MM.1S (cell line): ENCODE measurements at regions not wholly inside any gene's neighbourhood (a gene's known extent, or its start where the extent isn't known, plus 50 kb on each side); places are given as distances from the start of the nearest gene placed in this dataset.

Experiments used
- DNase-seq: peaks from one replicate; pipeline ENCODE4 v3.0.0-alpha.2; 2015
- H2AFZ ChIP-seq: fragments of 300-600 bp; sonication (generic); 2 replicates; pipeline ENCODE4 v1.6.0; 2016; ENCODE audit warnings: antibody characterized with exemption, low read length
- H3F3A ChIP-seq: fragments of 300-600 bp; sonication (generic); 2 replicates; pipeline ENCODE4 v1.6.1; 2016; ENCODE audit warnings: mild to moderate bottlenecking, antibody characterized with exemption, low read length, moderate library complexity, mixed read lengths; ENCODE audit not compliant: insufficient read depth
- H3K27ac ChIP-seq: fragments of 300-600 bp; sonication (generic); 2 replicates; pipeline ENCODE4 v1.5.1; 2016; ENCODE audit warnings: mild to moderate bottlenecking, low read length
- H3K27me3 ChIP-seq: fragments of 300-600 bp; sonication (generic); replicated peaks from 2 replicates; pipeline ENCODE4 v1.6.0; 2016; ENCODE audit warnings: low read length; ENCODE audit not compliant: insufficient read depth
- H3K36me3 ChIP-seq: fragments of 300-600 bp; sonication (generic); replicated peaks from 2 replicates; pipeline ENCODE4 v1.6.1; 2016; ENCODE audit warnings: mild to moderate bottlenecking, low read length, mixed read lengths; ENCODE audit not compliant: insufficient read depth
- H3K4me1 ChIP-seq: fragments of 300-600 bp; sonication (generic); 2 replicates; pipeline ENCODE4 v1.6.1; 2016; ENCODE audit warnings: low read length, mixed read lengths
- H3K4me2 ChIP-seq: fragments of 300-600 bp; sonication (generic); 2 replicates; pipeline ENCODE4 v1.6.0; 2016; ENCODE audit warnings: low read depth, low read length
- H3K4me3 ChIP-seq: fragments of 300-600 bp; sonication (generic); 2 replicates; pipeline ENCODE4 v1.5.1; 2016; ENCODE audit warnings: low read length, mixed read lengths
- H3K79me2 ChIP-seq: fragments of 300-600 bp; sonication (generic); 2 replicates; pipeline ENCODE4 v1.6.1; 2016; ENCODE audit warnings: mixed run types, low read length, mixed read lengths
- H3K9ac ChIP-seq: fragments of 300-600 bp; sonication (generic); 2 replicates; pipeline ENCODE4 v1.6.1; 2016; ENCODE audit warnings: low read length, mixed read lengths
- H3K9me2 ChIP-seq: fragments of 300-600 bp; sonication (generic); replicated peaks from 2 replicates; pipeline ENCODE4 v1.6.1; 2016; ENCODE audit warnings: mild to moderate bottlenecking, low read length, mixed read lengths; ENCODE audit not compliant: insufficient read depth
- H3K9me3 ChIP-seq: fragments of 300-600 bp; sonication (generic); replicated peaks from 2 replicates; pipeline ENCODE4 v1.6.1; 2016; ENCODE audit warnings: mild to moderate bottlenecking, low read length, mixed read lengths; ENCODE audit not compliant: insufficient read depth
- H4K20me1 ChIP-seq: fragments of 300-600 bp; sonication (generic); 2 replicates; pipeline ENCODE4 v1.6.1; 2016; ENCODE audit warnings: mild to moderate bottlenecking, low read length, moderate library complexity, mixed read lengths; ENCODE audit not compliant: insufficient read depth
- CTCF ChIP-seq: fragments of 300-600 bp; sonication (generic); IDR thresholded peaks from 2 replicates; pipeline ENCODE4 v1.5.1; 2016; ENCODE audit warnings: antibody characterized with exemption, low read length, mixed read lengths
- EZH2 ChIP-seq: fragments of 300-600 bp; sonication (generic); optimal IDR thresholded peaks from 2 replicates; pipeline ENCODE3; 2017; ENCODE audit warnings: low read depth, mild to moderate bottlenecking, antibody characterized with exemption, low read length, mixed read lengths
- EZH2phosphoT487 ChIP-seq: fragments of 300-600 bp; sonication (generic); IDR thresholded peaks from 2 replicates; pipeline ENCODE4 v1.6.1; 2018; ENCODE audit warnings: antibody characterized with exemption, low read length

- Histone ChIP-seq H3K4me2 (no peak overlapping the region), H3K9me2 (no peaks in the 10 kb centered on the region), H3K9me3 (no peaks in the 10 kb centered on the region), H2AFZ (no peak overlapping the region), H3K9ac (no peak overlapping the region), H4K20me1 (no peaks in the 10 kb centered on the region), H3K79me2 (no peaks in the 10 kb centered on the region), H3K4me3 (no peak overlapping the region), H3K27me3 (no peaks in the 10 kb centered on the region), H3K27ac (no peak overlapping the region), H3F3A (no peaks in the 10 kb centered on the region), H3K36me3 (no peaks in the 10 kb centered on the region), H3K4me1 (no peaks in the 10 kb centered on the region)
- TF ChIP-seq EZH2phosphoT487 = no peak
- TF ChIP-seq CTCF = no peak
- TF ChIP-seq EZH2 = no peak
- no peak for DNase-seq
Observed at GRCh38 chr2:118763797-118764196, 83.7 kb downstream of the EN1 start.

GRCh38 chr2:118762290-118762689 is 85.2 kb downstream of the EN1 start:
- no peaks in the 10 kb centered on the region for H3K4me1 ChIP-seq
- TF ChIP-seq CTCF = no peak
- TF ChIP-seq EZH2phosphoT487 = no peak
- TF ChIP-seq EZH2 = no peak
- no peak overlapping the region for H3K4me3 ChIP-seq
- DNase-seq = no peak
- H2AFZ ChIP-seq = no peak overlapping the region
- no peaks in the 10 kb centered on the region for H3K27me3 ChIP-seq
- H4K20me1 ChIP-seq = no peaks in the 10 kb centered on the region
- H3K36me3 ChIP-seq = no peaks in the 10 kb centered on the region
- no peak overlapping the region for H3K27ac ChIP-seq
- H3K9ac ChIP-seq = no peak overlapping the region
- H3K4me2 ChIP-seq = no peak overlapping the region
- H3K79me2 ChIP-seq = no peaks in the 10 kb centered on the region
- H3F3A ChIP-seq = no peaks in the 10 kb centered on the region
- no peaks in the 10 kb centered on the region for H3K9me2 ChIP-seq
- no peaks in the 10 kb centered on the region for H3K9me3 ChIP-seq

GRCh38 chr2:118761771-118762170 is 85.7 kb downstream of the EN1 start:
- H3K9me2 ChIP-seq = no peaks in the 10 kb centered on the region
- TF ChIP-seq EZH2phosphoT487 (no peak), EZH2 (no peak), CTCF (no peak)
- no peak for DNase-seq
- no peak overlapping the region for H3K27ac ChIP-seq
- no peaks in the 10 kb centered on the region for H3F3A ChIP-seq
- H3K27me3 ChIP-seq = no peaks in the 10 kb centered on the region
- H2AFZ ChIP-seq = no peak overlapping the region
- no peak overlapping the region for H3K4me3 ChIP-seq
- no peaks in the 10 kb centered on the region for H3K4me1 ChIP-seq
- H3K9ac ChIP-seq = no peak overlapping the region
- H3K9me3 ChIP-seq = no peaks in the 10 kb centered on the region
- H3K79me2 ChIP-seq = no peaks in the 10 kb centered on the region
- no peak overlapping the region for H3K4me2 ChIP-seq
- no peaks in the 10 kb centered on the region for H4K20me1 ChIP-seq
- no peaks in the 10 kb centered on the region for H3K36me3 ChIP-seq

- no peaks in the 10 kb centered on the region for H4K20me1 ChIP-seq
- no peak for DNase-seq
- H3F3A ChIP-seq = no peaks in the 10 kb centered on the region
- no peak overlapping the region for H2AFZ ChIP-seq
- H3K9me2 ChIP-seq = no peaks in the 10 kb centered on the region
- H3K27me3 ChIP-seq = no peaks in the 10 kb centered on the region
- no peaks in the 10 kb centered on the region for H3K79me2 ChIP-seq
- H3K36me3 ChIP-seq = no peaks in the 10 kb centered on the region
- TF ChIP-seq EZH2phosphoT487 = no peak
- no peak for TF ChIP-seq CTCF
- no peak for TF ChIP-seq EZH2
- no peak overlapping the region for H3K27ac ChIP-seq
- H3K4me1 ChIP-seq = no peaks in the 10 kb centered on the region
- no peak overlapping the region for H3K9ac ChIP-seq
- H3K4me3 ChIP-seq = no peak overlapping the region
- no peaks in the 10 kb centered on the region for H3K9me3 ChIP-seq
- H3K4me2 ChIP-seq = no peak overlapping the region
Observed at GRCh38 chr2:118755901-118756300, 91.5 kb downstream of the EN1 start.
